ENCODE measurements at regions not wholly inside any gene's neighbourhood (a gene's known extent, or its start where the extent isn't known, plus 50 kb on each side); places are given as distances from the start of the nearest gene placed in this dataset.

- TF ChIP-seq SP1 (CRISPR knock-in tag; conservative IDR thresholded peaks at IDR 0.05) (no peak), ZNF671 (CRISPR knock-in tag; IDR thresholded peaks at IDR 0.05) (no peak), CREB1 (CRISPR knock-in tag; IDR thresholded peaks at IDR 0.05) (no peak)
These were observed 329.6 kb upstream of the B3GAT1 start for GRCh38 chr11:134741453-134742223.

Measured in WTC11 (cell line).